ENCODE measurements at regions not wholly inside any gene's neighbourhood (a gene's known extent, or its start where the extent isn't known, plus 50 kb on each side); places are given as distances from the start of the nearest gene placed in this dataset.

- no peak for TF ChIP-seq EP300 (IDR thresholded peaks at IDR 0.05)
- no peak for TF ChIP-seq CTCF (IDR thresholded peaks at IDR 0.05)
- TF ChIP-seq POLR2AphosphoS5 (IDR thresholded peaks at IDR 0.05) = no peak
- TF ChIP-seq POLR2A (IDR thresholded peaks at IDR 0.05) = no peak
These were observed 276.2 kb downstream of the BRD1 start for GRCh38 chr22:49551446-49551845.
